SK-N-SH (cell line): ENCODE measurements at regions not wholly inside any gene's neighbourhood (a gene's known extent, or its start where the extent isn't known, plus 50 kb on each side); places are given as distances from the start of the nearest gene placed in this dataset.

Experiments used
- NRF1 ChIP-seq: IDR thresholded peaks from 2 replicates; pipeline ENCODE4 v1.6.1; 2012; ENCODE audit warnings: low read depth, mild to moderate bottlenecking, low read length
- PBX3 ChIP-seq: IDR thresholded peaks from 2 replicates; pipeline ENCODE4; 2012
- RCOR1 ChIP-seq: fragments of 150-350 bp; IDR thresholded peaks from 2 replicates; pipeline ENCODE4 v1.6.1; 2017; ENCODE audit warnings: antibody characterized with exemption, low read length
- SIN3A ChIP-seq: IDR thresholded peaks from 2 replicates; pipeline ENCODE4 v1.6.1; 2012; ENCODE audit warnings: low read depth, mild to moderate bottlenecking, low read length, moderate library complexity, borderline replicate concordance
- TF ChIP-seq, protein P1 (sequence below): fragments of 200-600 bp; sonication (generic); IDR thresholded peaks from 2 replicates; pipeline ENCODE4 v1.6.1; 2017; ENCODE audit warnings: antibody characterized with exemption, mild to moderate bottlenecking, moderate library complexity

- TF ChIP-seq, protein P1, sequence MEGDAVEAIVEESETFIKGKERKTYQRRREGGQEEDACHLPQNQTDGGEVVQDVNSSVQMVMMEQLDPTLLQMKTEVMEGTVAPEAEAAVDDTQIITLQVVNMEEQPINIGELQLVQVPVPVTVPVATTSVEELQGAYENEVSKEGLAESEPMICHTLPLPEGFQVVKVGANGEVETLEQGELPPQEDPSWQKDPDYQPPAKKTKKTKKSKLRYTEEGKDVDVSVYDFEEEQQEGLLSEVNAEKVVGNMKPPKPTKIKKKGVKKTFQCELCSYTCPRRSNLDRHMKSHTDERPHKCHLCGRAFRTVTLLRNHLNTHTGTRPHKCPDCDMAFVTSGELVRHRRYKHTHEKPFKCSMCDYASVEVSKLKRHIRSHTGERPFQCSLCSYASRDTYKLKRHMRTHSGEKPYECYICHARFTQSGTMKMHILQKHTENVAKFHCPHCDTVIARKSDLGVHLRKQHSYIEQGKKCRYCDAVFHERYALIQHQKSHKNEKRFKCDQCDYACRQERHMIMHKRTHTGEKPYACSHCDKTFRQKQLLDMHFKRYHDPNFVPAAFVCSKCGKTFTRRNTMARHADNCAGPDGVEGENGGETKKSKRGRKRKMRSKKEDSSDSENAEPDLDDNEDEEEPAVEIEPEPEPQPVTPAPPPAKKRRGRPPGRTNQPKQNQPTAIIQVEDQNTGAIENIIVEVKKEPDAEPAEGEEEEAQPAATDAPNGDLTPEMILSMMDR: no peak
- TF ChIP-seq RCOR1: no peak
- TF ChIP-seq NRF1: no peak
- TF ChIP-seq SIN3A: no peak
- no peak for TF ChIP-seq PBX3
These were observed 157.7 kb downstream of the BARX2 start for GRCh38 chr11:129533395-129533794.
